ENCODE measurements at regions not wholly inside any gene's neighbourhood (a gene's known extent, or its start where the extent isn't known, plus 50 kb on each side); places are given as distances from the start of the nearest gene placed in this dataset.

- ATAC-seq (ENCODE audit: low read depth) = no peak
- WGBS, 2 experiments (ENCODE audit: extremely low coverage in 2 of 2, insufficient read length in 1 of 2) = 80% methylated on average over 1 of the region's 3 CpGs; no CpG with 5 or more reads in 1 of the 2 experiments
- Histone ChIP-seq H3K4me3 (ENCODE audit: insufficient read depth, low read depth, low read length) (no peak overlapping the region), H3K23ac (ENCODE audit: low read depth, low read length) (no peak overlapping the region), H3K18ac (ENCODE audit: low read depth, low read length) (no peak overlapping the region), H3K4me1 (ENCODE audit: control insufficient read depth, insufficient read depth, low read length) (no peaks in the 10 kb centered on the region), H4K91ac (ENCODE audit: insufficient read depth, low read depth, low read length) (no peak overlapping the region), H3K36me3 (ENCODE audit: control insufficient read depth, insufficient read depth, low read length) (no peaks in the 10 kb centered on the region), H3K27ac (ENCODE audit: insufficient read depth, low read length) (no peak overlapping the region), H3K9me3 (ENCODE audit: control insufficient read depth, insufficient read depth, low read length) (no peaks in the 10 kb centered on the region), H2BK20ac (ENCODE audit: low read depth, low read length) (no peak overlapping the region), H2BK15ac (ENCODE audit: low read depth, low read length) (no peak overlapping the region), H3K79me1 (ENCODE audit: low read depth in 1 of 2, low read length in 2 of 2) (no peaks in the 10 kb centered on the region), H2BK120ac (ENCODE audit: low read depth, low read length) (no peak overlapping the region), H4K5ac (ENCODE audit: low read depth, low read length) (no peak overlapping the region), H4K20me1 (ENCODE audit: insufficient read depth, low read length) (no peaks in the 10 kb centered on the region), H3K9ac (ENCODE audit: low read depth, low read length) (no peak overlapping the region), H4K8ac (ENCODE audit: low read depth in 2 of 2, low read length in 2 of 2) (no peak overlapping the region), H3K14ac (replicated peaks; ENCODE audit: low read depth, low read length) (no peak overlapping the region), H3K9me1 (ENCODE audit: insufficient read depth, low read length) (no peaks in the 10 kb centered on the region), H2AK9ac (replicated peaks; ENCODE audit: low read depth, low read length, poor library complexity) (no peak overlapping the region), H3K4me2 (ENCODE audit: low read depth, low read length) (no peak overlapping the region), H3K56ac (ENCODE audit: extremely low read depth, insufficient read depth, low read length) (no peak overlapping the region), H2AK5ac (ENCODE audit: low read depth, low read length) (no peak overlapping the region), H2AFZ (replicated peaks; ENCODE audit: low read length, poor library complexity) (no peak overlapping the region), H3K4ac (ENCODE audit: low read depth, low read length) (no peak overlapping the region), H3K27me3 (ENCODE audit: control insufficient read depth, insufficient read depth, low read length) (no peaks in the 10 kb centered on the region), H2BK5ac (ENCODE audit: low read depth, low read length, poor library complexity, severe bottlenecking) (no peak overlapping the region)
- intact Hi-C loops (cut with micrococcal nuclease) (no loop called here), in situ Hi-C loops (cut with MboI; ENCODE audit: low sequenced_read_pairs) (no loop called here), dilution Hi-C loops (cut with HindIII; ENCODE audit: low sequenced_read_pairs, unreplicated experiment) (no loop called here)
- TF ChIP-seq MAZ (IDR thresholded peaks at IDR 0.05; ENCODE audit: borderline replicate concordance, low read depth, low read length) (no peak), FOS (IDR thresholded peaks at IDR 0.05; ENCODE audit: low read depth, low read length) (no peak), POLR2A (IDR thresholded peaks at IDR 0.05; ENCODE audit: low read depth, low read length) (no peak), MAFK (IDR thresholded peaks at IDR 0.05; ENCODE audit: low read depth, low read length) (no peak), CEBPB (IDR thresholded peaks at IDR 0.05; ENCODE audit: low read depth, low read length) (no peak)
- ChIA-PET POLR2A (ENCODE audit: unreplicated experiment) (no interaction called here), CTCF (interaction anchor here (1.3 kb wide), 1 partner anchor 10 kb away, joined by 3 read pairs; no protein-coding TSS in a partner anchor)
- no TSS peak for BruUV-seq (replicated peaks)
- no peak for DNase-seq
These were observed 215.5 kb downstream of the MRPL39 start for GRCh38 chr21:25391777-25392176.

All from IMR-90 (cell line).